ENCODE measurements at regions not wholly inside any gene's neighbourhood (a gene's known extent, or its start where the extent isn't known, plus 50 kb on each side); places are given as distances from the start of the nearest gene placed in this dataset.
"Not testable (repeated sequence)": the region's sequence is repeated elsewhere in the genome, so short reads cannot be mapped to it uniquely, and the experiment has no call there.

DNA sequence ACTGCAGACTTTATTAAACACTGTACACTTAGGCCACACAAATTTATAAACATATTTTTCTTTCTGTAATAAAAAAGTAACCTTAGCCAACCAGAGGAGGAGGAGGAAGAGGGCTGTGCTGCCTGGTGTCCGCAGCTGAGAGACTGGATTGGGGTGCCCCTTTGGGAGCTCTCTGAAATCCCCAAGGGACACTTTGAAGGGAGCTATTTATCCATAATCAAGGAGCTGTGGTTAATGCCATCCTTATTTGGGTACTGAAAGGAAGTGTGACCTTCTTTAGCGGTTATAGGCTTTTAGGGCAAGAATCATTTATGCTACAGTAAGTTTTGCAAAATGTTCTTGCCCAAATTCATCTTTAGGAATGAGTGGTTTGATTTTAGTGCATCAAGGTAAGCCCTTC, 125.8 kb downstream of the RASSF10 start:
- 67% methylated on average over 2 of the region's 2 CpGs for WGBS
- TF ChIP-seq EP300 (IDR thresholded peaks at IDR 0.05), result no peak
- no peak for TF ChIP-seq POLR2AphosphoS5 (IDR thresholded peaks at IDR 0.05)
- TF ChIP-seq, protein P1, sequence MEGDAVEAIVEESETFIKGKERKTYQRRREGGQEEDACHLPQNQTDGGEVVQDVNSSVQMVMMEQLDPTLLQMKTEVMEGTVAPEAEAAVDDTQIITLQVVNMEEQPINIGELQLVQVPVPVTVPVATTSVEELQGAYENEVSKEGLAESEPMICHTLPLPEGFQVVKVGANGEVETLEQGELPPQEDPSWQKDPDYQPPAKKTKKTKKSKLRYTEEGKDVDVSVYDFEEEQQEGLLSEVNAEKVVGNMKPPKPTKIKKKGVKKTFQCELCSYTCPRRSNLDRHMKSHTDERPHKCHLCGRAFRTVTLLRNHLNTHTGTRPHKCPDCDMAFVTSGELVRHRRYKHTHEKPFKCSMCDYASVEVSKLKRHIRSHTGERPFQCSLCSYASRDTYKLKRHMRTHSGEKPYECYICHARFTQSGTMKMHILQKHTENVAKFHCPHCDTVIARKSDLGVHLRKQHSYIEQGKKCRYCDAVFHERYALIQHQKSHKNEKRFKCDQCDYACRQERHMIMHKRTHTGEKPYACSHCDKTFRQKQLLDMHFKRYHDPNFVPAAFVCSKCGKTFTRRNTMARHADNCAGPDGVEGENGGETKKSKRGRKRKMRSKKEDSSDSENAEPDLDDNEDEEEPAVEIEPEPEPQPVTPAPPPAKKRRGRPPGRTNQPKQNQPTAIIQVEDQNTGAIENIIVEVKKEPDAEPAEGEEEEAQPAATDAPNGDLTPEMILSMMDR (IDR thresholded peaks at IDR 0.05), result no peak
- no peak for TF ChIP-seq POLR2A (IDR thresholded peaks at IDR 0.05)

GRCh38 chr11:13135385-13136271, 126.5 kb downstream of the RASSF10 start:
- no peaks in the 10 kb centered on the region for H3K36me3 ChIP-seq
- H3K27me3 ChIP-seq, result no peaks in the 10 kb centered on the region
- H3K4me1 ChIP-seq, result peaks cover 8% of the 10 kb centered on the region
- no peak overlapping the region for H3K4me3 ChIP-seq
- H3K27ac ChIP-seq, result no peak overlapping the region
- TF ChIP-seq, protein P1 (IDR thresholded peaks at IDR 0.05), result no peak
- TF ChIP-seq EP300 (IDR thresholded peaks at IDR 0.05) (no peak), POLR2A (IDR thresholded peaks at IDR 0.05) (no peak), POLR2AphosphoS5 (IDR thresholded peaks at IDR 0.05) (no peak)
- WGBS, result 61% methylated on average over 3 of the region's 3 CpGs
- no peaks in the 10 kb centered on the region for H3K9me3 ChIP-seq
- no peak for DNase-seq (ENCODE audit: low spot score in 2 of 2)

More for the DNA sequence above, 125.8 kb downstream of the RASSF10 start:
- no peak for DNase-seq (ENCODE audit: low spot score in 2 of 2)
- peaks cover 8% of the 10 kb centered on the region for H3K4me1 ChIP-seq
- H3K9me3 ChIP-seq, result no peaks in the 10 kb centered on the region
- no peaks in the 10 kb centered on the region for H3K27me3 ChIP-seq
- no peaks in the 10 kb centered on the region for H3K36me3 ChIP-seq
- no peak overlapping the region for H3K4me3 ChIP-seq
- H3K27ac ChIP-seq, result no peak overlapping the region

- DNase-seq (ENCODE audit: low spot score in 2 of 2), result no peak
- no peaks in the 10 kb centered on the region for H3K9me3 ChIP-seq
- H3K27me3 ChIP-seq, result no peaks in the 10 kb centered on the region
- 88% methylated on average over 2 of the region's 2 CpGs for WGBS
- TF ChIP-seq, protein P1 (IDR thresholded peaks at IDR 0.05), result no peak
- TF ChIP-seq POLR2AphosphoS5 (IDR thresholded peaks at IDR 0.05), result no peak
- TF ChIP-seq POLR2A (IDR thresholded peaks at IDR 0.05), result no peak
- TF ChIP-seq EP300 (IDR thresholded peaks at IDR 0.05), result no peak
- H3K36me3 ChIP-seq, result no peaks in the 10 kb centered on the region
- H3K4me1 ChIP-seq, result peaks cover 8% of the 10 kb centered on the region
- H3K27ac ChIP-seq, result no peak overlapping the region
- H3K4me3 ChIP-seq, result no peak overlapping the region
These were observed 127.1 kb downstream of the RASSF10 start for GRCh38 chr11:13136272-13136596.

- WGBS, result 88% methylated on average over 1 of the region's 1 CpG
- Histone ChIP-seq H3K36me3 (no peaks in the 10 kb centered on the region), H3K27me3 (no peaks in the 10 kb centered on the region), H3K4me1 (peaks cover 8% of the 10 kb centered on the region), H3K9me3 (no peaks in the 10 kb centered on the region), H3K27ac (no peak overlapping the region), H3K4me3 (no peak overlapping the region)
- TF ChIP-seq POLR2AphosphoS5 (IDR thresholded peaks at IDR 0.05), result no peak
- DNase-seq (ENCODE audit: low spot score in 2 of 2), result no peak
These were observed 128.8 kb downstream of the RASSF10 start for GRCh38 chr11:13137844-13138301.

- WGBS, result 95% methylated on average over 1 of the region's 1 CpG
- H3K27ac ChIP-seq; H3K27me3 ChIP-seq; H3K4me3 ChIP-seq; H3K9me3 ChIP-seq; H3K36me3 ChIP-seq; DNase-seq (ENCODE audit: low spot score in 2 of 2): not testable (repeated sequence)
- H3K4me1 ChIP-seq, result peaks cover 14% of the 10 kb centered on the region
These were observed 130.0 kb downstream of the RASSF10 start for GRCh38 chr11:13139085-13139484.

GRCh38 chr11:13140028-13140870, 131.1 kb downstream of the RASSF10 start:
- no peak overlapping the region for H3K4me3 ChIP-seq
- 70% methylated on average over 7 of the region's 7 CpGs for WGBS
- H3K9me3 ChIP-seq, result no peaks in the 10 kb centered on the region
- no peak for DNase-seq (ENCODE audit: low spot score in 2 of 2)
- H3K4me1 ChIP-seq, result peaks cover 13% of the 10 kb centered on the region
- H3K27me3 ChIP-seq, result no peaks in the 10 kb centered on the region
- no peak overlapping the region for H3K27ac ChIP-seq
- no peaks in the 10 kb centered on the region for H3K36me3 ChIP-seq
- TF ChIP-seq POLR2AphosphoS5 (IDR thresholded peaks at IDR 0.05) (no peak), POLR2A (IDR thresholded peaks at IDR 0.05) (no peak), EP300 (IDR thresholded peaks at IDR 0.05) (no peak)
- TF ChIP-seq, protein P1 (IDR thresholded peaks at IDR 0.05), result no peak
